GM21390 (cell line): ENCODE measurements at regions not wholly inside any gene's neighbourhood (a gene's known extent, or its start where the extent isn't known, plus 50 kb on each side); places are given as distances from the start of the nearest gene placed in this dataset.
"Not testable (repeated sequence)": the region's sequence is repeated elsewhere in the genome, so short reads cannot be mapped to it uniquely, and the experiment has no call there.

Experiments used
- ATAC-seq: cut with Tn5 transposase; IDR thresholded peaks from one replicate; pipeline ENCODE4 v1.9.1; 2021; ENCODE audit not compliant: unreplicated experiment

DNA sequence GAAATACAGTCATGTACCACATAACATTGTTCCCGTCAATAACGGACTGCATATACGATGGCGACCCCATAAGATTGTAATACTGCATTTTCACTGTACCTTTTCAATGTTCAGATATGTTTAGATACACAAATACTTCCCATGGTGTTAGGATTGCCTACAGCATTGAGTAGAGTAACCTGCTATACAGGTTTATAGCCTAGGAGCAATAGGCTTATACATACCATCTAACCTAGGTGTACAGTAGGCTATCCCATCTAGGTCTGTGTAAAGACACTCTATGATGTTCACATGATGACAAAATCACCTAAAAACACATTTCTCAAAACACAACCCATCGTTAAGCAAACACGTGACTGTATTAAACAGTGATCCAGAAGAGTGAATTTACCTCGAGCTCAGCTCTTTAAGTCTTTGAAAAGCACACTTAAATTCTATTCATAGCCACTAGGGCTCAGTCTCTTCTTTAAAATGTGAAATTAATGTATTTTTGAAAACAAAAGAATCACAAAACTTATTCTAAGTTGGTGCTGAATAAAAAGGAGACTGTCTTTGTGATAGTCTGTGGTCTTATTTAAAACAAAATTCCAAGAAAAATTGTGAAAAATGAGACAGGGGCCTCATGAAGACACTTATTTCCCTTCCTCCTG lies 239.1 kb upstream of the ARID2 start:
- ATAC-seq, result no peak

DNA sequence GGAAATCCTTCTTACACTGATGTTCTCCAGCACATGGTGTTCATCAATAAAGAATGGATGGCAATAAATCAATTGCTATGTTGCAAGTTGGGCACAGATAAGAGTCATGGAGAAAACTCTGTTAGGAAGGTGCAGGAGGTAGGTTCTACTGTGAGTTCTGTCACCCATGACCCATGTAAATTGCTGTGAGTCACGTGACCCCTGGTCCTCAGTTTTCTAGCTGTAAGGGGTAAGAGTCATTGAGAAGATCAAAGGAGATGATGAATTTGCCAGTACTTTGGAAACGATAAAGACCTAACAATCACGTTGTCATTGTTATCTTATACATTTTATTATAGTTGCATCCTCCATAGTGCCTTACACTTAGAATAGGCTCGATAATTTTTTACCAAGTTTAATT lies 235.2 kb upstream of the ARID2 start:
- ATAC-seq, result no peak

DNA sequence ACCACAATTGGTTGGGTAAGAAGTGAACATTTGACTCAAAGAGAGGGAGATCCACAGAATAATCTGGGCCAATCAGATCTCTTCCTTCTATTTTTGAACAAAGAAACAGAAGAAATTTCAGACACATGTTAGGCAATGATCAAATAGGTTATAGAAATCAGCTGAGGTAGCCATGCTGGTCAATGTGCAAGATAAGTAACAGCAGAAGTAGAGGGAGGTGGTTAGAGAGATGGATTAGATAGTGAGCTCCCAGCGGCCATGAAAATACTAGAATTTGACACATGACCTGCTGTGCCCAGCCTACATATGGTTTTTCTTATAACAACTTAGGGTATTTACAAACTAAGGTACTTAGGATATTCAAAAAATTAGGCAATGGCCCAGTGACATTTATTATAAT lies 230.9 kb upstream of the ARID2 start:
- ATAC-seq, result no peak

GRCh38 chr12:45502481-45503128 lies 226.9 kb upstream of the ARID2 start:
- no peak for ATAC-seq

- ATAC-seq, result no peak
Measured at GRCh38 chr12:45503899-45504298, 225.6 kb upstream of the ARID2 start.

DNA sequence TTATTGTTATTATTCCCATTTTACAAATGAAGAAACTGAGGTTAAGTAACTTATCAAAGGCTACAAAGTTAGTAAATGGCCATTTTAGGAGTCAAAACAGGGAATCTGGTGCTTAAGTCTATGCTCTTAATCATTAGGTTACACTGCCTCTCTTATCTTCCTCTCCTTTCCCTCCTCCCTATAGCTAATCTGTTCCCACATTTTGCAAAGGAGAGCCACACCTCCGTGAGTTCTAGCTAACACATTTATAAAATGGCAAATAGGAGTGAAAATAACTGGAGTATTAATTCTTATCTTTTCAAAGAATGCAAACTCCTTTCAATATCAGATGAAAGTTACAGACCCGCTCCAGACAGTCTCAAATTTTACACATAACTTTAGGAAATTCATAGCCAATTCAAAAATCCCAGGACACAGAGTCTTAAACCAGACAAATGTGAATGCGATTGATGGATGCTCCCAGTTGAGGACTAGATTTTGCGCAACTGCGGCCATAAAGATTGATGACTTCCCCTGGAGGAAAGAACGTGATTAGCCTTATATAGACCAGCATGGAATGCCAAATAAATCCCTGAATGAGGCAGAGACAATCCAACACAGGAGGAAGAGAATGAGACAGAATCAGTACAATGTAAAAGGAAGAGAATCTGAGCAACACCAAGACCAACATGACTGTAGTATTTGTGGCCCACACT lies 225.0 kb upstream of the ARID2 start:
- no peak for ATAC-seq

GRCh38 chr12:45509187-45509586 lies 220.3 kb upstream of the ARID2 start:
- ATAC-seq, result no peak

DNA sequence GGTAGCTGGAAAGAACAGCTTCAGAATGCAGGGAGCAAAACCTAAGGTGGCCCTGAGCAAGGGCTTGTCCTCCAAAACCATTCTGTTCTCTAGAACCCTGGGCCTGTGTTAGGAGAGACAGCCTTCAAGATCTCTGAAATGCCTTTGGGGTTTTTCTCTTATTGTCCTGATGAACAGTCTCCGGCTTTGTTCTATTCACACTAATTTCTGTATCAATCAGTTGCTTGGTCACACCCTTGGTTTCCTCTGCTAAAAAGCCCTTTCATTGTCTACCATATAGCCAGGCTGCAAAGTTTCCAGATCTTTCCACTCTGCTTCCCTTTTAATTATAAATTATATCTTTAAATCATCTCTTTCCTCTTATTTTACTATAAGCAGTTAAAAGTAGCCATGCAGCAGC lies 219.9 kb upstream of the ARID2 start:
- no peak for ATAC-seq

- ATAC-seq, result no peak
Measured at GRCh38 chr12:45517381-45517780, 212.1 kb upstream of the ARID2 start.

DNA sequence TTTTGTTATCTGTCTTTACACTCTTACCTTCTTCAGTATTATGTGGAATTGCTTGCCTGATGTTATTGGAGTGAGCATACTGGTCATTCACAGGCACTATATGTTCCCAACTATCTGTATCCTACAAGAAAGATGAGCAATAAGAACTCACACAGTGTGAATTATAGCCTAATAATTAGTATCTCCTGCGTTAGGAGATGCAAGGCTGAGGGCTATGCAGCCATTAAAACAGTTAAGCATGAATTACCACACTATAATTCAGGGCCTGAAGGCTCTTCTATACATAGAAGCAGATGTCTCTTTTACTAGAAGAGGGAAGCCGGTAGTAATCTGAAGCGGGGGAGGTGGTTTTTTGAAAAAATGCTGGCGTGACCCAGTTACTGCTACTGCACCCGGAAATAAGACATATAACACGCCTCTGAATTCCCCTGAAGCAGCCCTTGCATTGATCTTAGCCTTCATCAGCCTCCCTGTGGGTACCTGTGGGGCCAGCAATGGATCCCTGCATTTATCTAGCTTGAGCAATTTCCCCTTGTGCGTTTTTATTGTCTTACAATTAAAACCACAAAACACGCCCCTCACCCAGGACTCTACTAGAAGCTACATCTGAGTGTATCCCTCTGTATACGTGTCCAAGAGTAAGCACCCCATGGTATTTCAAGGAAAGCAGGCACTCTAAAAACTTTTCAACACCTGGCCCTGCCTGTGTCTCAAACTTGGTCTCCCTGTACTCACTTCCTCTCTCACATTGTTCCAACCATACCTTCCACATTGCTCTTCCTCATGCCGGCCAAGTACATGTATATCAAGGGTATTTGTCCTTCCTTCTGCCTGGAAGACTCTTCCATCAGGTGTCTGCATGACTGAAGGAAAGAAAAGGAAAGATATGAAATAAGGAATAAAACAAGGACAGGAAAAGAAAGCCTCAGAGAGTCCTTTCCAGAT lies 210.9 kb upstream of the ARID2 start:
- no peak for ATAC-seq

DNA sequence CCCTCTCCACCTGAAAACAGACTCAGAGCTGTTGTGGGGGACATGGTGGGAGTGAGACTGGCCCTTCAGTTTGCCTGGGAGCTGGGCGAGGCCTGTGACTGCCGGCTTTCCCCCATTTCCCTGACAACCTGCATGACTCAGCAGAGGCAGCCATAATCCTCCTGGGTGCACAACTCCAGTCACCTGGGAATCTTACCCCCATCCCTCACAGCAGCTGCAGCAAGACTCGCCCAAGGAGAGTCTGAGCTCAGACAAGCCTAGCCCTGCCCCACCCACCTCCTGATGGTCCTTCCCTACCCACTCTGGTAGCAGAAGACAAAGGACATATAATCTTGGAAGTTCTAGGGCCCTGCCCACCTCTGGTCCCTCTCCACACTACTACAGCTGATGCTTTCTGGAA lies 207.3 kb upstream of the ARID2 start:
- no peak for ATAC-seq

- ATAC-seq, result not testable (repeated sequence)
Measured at GRCh38 chr12:45526823-45527222, 202.7 kb upstream of the ARID2 start.

DNA sequence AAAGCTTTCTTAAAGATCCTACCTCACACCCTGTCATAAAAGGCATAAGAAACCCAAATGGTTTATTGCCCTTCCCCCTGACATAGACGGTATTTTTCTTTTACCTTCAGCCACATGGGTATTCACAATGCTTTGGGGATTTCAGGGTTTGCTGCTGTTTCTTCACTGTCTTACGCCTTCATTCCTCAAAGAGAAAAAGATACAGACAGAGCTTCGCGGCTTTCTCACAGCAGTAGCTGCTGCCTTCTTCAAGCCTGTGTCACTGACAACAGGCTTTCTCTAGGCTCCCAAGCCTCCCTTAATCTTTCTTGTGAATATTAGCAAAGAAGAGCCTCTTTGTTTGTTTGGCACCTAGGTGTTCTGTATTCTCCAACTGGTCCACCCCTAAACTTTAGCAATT lies 197.4 kb upstream of the ARID2 start:
- ATAC-seq, result no peak

- ATAC-seq, result no peak
Measured at GRCh38 chr12:45535610-45536180, 193.8 kb upstream of the ARID2 start.

DNA sequence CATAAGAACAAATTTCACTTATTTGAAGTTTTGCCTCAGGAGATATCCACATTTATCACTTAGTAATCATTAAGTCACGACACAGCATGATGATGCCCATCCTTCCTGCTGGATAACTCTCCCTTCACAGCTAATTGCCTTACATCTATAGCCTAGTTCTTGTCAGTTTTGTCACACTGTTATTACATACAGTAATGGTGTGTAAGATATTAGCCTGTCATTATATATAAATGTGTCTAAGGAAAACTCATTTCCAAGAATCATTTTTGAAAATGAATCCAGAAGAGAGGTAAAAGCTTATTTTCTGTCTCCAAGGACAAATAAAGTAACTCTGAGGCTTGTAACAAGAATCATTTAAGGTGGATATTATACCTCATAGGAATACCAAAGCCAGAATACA lies 193.2 kb upstream of the ARID2 start:
- ATAC-seq, result no peak

- ATAC-seq, result no peak
Measured at GRCh38 chr12:45540661-45541341, 188.7 kb upstream of the ARID2 start.

GRCh38 chr12:45543887-45544286 lies 185.6 kb upstream of the ARID2 start:
- peak; percentile 87 for ATAC-seq

- no peak for ATAC-seq
Measured at GRCh38 chr12:45546545-45546944, 183.0 kb upstream of the ARID2 start.

DNA sequence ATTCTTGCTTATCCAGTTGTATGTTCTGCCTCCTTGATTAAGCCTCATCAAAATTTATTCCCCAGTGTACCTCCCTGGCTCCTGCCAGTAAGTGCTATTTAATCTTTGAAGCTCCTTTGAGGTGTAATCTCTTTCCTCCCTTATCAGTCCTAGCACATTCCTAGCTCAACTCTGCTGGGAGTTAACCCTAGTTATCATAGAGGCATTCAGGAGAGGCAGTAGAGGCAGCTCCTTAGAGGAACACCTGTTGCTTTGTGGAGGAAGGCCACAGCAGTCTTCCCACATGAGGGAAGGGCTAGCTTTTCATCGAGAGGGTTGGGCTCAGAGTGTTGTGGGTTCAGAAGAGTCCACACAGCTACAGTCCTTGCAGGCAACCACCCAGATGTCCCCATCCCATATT lies 182.4 kb upstream of the ARID2 start:
- ATAC-seq, result no peak

- no peak for ATAC-seq
Measured at GRCh38 chr12:45547822-45548221, 181.7 kb upstream of the ARID2 start.
